ENCODE measurements at regions not wholly inside any gene's neighbourhood (a gene's known extent, or its start where the extent isn't known, plus 50 kb on each side); places are given as distances from the start of the nearest gene placed in this dataset.

DNA sequence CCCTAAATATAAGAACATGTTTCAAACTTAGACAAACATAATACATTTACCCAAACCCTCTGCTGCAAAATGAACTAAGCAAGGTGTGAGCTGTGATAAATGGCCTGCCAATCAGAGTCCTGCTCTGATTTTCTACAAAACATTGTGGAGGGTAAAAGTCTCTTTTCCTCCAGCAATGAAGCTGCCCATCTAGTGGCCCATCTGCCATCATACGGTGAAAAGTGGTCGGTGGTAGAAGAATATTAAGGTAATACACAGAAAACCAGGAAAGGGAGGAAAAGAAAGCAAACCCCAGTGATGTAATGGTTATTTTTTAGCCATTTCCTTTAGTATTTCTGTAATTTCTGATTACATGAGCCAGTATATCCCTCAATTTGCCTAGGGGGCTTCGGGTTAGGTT, 838.1 kb downstream of the TBL1XR1 start:
- TF ChIP-seq, protein P1, sequence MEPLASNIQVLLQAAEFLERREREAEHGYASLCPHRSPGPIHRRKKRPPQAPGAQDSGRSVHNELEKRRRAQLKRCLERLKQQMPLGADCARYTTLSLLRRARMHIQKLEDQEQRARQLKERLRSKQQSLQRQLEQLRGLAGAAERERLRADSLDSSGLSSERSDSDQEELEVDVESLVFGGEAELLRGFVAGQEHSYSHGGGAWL (CRISPR knock-in tag; IDR thresholded peaks at IDR 0.05), result no peak
- TF ChIP-seq, protein P2, sequence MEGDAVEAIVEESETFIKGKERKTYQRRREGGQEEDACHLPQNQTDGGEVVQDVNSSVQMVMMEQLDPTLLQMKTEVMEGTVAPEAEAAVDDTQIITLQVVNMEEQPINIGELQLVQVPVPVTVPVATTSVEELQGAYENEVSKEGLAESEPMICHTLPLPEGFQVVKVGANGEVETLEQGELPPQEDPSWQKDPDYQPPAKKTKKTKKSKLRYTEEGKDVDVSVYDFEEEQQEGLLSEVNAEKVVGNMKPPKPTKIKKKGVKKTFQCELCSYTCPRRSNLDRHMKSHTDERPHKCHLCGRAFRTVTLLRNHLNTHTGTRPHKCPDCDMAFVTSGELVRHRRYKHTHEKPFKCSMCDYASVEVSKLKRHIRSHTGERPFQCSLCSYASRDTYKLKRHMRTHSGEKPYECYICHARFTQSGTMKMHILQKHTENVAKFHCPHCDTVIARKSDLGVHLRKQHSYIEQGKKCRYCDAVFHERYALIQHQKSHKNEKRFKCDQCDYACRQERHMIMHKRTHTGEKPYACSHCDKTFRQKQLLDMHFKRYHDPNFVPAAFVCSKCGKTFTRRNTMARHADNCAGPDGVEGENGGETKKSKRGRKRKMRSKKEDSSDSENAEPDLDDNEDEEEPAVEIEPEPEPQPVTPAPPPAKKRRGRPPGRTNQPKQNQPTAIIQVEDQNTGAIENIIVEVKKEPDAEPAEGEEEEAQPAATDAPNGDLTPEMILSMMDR (CRISPR knock-in tag; IDR thresholded peaks at IDR 0.05), result no peak
- TF ChIP-seq GATA4 (IDR thresholded peaks at IDR 0.05; ENCODE audit: borderline replicate concordance, low read depth), result no peak
- TF ChIP-seq CC2D1A (CRISPR knock-in tag; IDR thresholded peaks at IDR 0.05), result no peak
- no peak for TF ChIP-seq POLR2AphosphoS5 (IDR thresholded peaks at IDR 0.05; ENCODE audit: low read depth, low read length)
- TF ChIP-seq YY1 (IDR thresholded peaks at IDR 0.05; ENCODE audit: insufficient read depth, insufficient replicate concordance, low read depth, low read length), result no peak
- no peak for TF ChIP-seq DPF2 (CRISPR knock-in tag; IDR thresholded peaks at IDR 0.05; ENCODE audit: borderline replicate concordance, low read depth)
- TF ChIP-seq, protein P3, sequence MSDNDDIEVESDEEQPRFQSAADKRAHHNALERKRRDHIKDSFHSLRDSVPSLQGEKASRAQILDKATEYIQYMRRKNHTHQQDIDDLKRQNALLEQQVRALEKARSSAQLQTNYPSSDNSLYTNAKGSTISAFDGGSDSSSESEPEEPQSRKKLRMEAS (IDR thresholded peaks at IDR 0.05), result no peak
- no peak for TF ChIP-seq ZNF333 (CRISPR knock-in tag; IDR thresholded peaks at IDR 0.05; ENCODE audit: borderline replicate concordance)
- TF ChIP-seq SRSF9 (IDR thresholded peaks at IDR 0.05; ENCODE audit: borderline replicate concordance, insufficient read depth, low read depth, low read length, poor library complexity, severe bottlenecking), result no peak
- TF ChIP-seq ZFP37 (CRISPR knock-in tag; IDR thresholded peaks at IDR 0.05; ENCODE audit: borderline replicate concordance), result no peak
